Gastrocnemius medialis (tissue), 4 donors: ENCODE measurements at regions not wholly inside any gene's neighbourhood (a gene's known extent, or its start where the extent isn't known, plus 50 kb on each side); places are given as distances from the start of the nearest gene placed in this dataset.
"Not testable (repeated sequence)": the region's sequence is repeated elsewhere in the genome, so short reads cannot be mapped to it uniquely, and the experiment has no call there.

ENCODE experiments used
- ATAC-seq, 2 donors: fragments of 150-250 bp; one replicate each; pipeline ENCODE4 v1.9.1; 2016
- DNase-seq, 2 donors: peaks; one replicate each; pipeline ENCODE4 v3.0.0-alpha.2; 2019
- H3K27ac ChIP-seq, 4 donors: fragments of 200-600 bp; sonication (generic); 1 replicate in 1 of 4; 2 replicates in 3 of 4; pipeline ENCODE4 v1.5.1; 2016 to 2018; ENCODE audit warnings: mild to moderate bottlenecking in 2 of 4, moderate library complexity in 1 of 4
- H3K27me3 ChIP-seq, 3 donors: fragments of 200-600 bp; sonication (generic) in 2 of 3; 1 replicate in 1 of 3; 2 replicates in 2 of 3; pipeline versions ENCODE4 v1.5.1 to v1.6.0; 2016 to 2019; ENCODE audit warnings: mild to moderate bottlenecking in 1 of 3, moderate library complexity in 1 of 3
- H3K36me3 ChIP-seq, 2 donors: fragments of 200-600 bp; sonication (generic) in 1 of 2; one replicate each; pipeline ENCODE4 v1.5.1; 2017 to 2018
- H3K4me1 ChIP-seq, 2 donors: fragments of 200-600 bp; sonication (generic) in 1 of 2; one replicate each; pipeline ENCODE4 v1.5.1; 2016 to 2017; ENCODE audit warnings: mild to moderate bottlenecking in 2 of 2
- H3K4me3 ChIP-seq, 4 donors: fragments of 200-600 bp; sonication (generic) in 3 of 4; 1 replicate in 1 of 4; 2 replicates in 3 of 4; pipeline ENCODE4 v1.5.1; 2016 to 2019; ENCODE audit warnings: mild to moderate bottlenecking in 2 of 4
- H3K9me3 ChIP-seq, 3 donors: fragments of 200-600 bp; sonication (generic) in 2 of 3; 1 replicate in 1 of 3; 2 replicates in 2 of 3; pipeline ENCODE4 v1.5.1; 2016 to 2019
- POLR2A ChIP-seq, 2 donors: fragments of 450-650 bp; IDR thresholded peaks; one replicate each; pipeline ENCODE4 v1.6.1; 2017; ENCODE audit warnings: antibody characterized with exemption in 2 of 2, mild to moderate bottlenecking in 2 of 2, moderate library complexity in 2 of 2
- in situ Hi-C, 4 donors: fragments of 200-750 bp; cut with MboI; loops; one replicate each; pipeline versions ENCODE4 v1.15.0 to v1.8.0; 2017; ENCODE audit warnings: low sequenced_read_pairs in 4 of 4
- intact Hi-C: fragments of 100-400 bp; cut with DNase I; formaldehyde crosslinking; loops from one replicate; pipeline ENCODE4 v1.15.1; 2023; ENCODE audit warnings: low total_unique reads
- TF ChIP-seq, protein P1 (sequence below), 5 experiments: fragments of 450-650 bp in 3 of 5; fragments of 200-600 bp in 2 of 5; sonication (generic) in 2 of 5; IDR thresholded peaks in 4 of 5; conservative IDR thresholded peaks in 1 of 5; 1 replicate in 4 of 5; 2 replicates in 1 of 5; pipeline ENCODE4 v1.5.1; 2016 to 2019; ENCODE audit warnings: antibody characterized with exemption in 5 of 5, mild to moderate bottlenecking in 3 of 5, moderate library complexity in 3 of 5

DNA sequence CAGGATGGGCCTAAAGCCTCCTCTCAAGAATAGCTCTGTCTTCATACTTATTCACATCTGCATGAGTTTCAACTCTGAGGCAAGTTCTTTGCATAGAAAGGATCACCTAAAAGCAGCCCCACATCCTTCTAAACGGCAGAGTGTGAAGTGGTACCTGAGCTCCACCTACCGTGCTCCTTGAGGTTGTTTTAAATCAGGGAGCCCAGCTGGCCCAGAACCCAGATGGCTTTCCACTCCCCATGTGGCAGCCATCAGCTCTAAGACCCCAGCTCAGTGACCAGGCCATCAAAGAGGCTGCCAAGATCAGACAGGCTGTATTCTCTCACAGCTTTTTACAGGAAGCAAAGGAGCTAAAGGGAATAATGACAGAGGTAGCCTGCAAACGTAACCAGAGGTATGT lies 299.3 kb downstream of the RASEF start:
- Histone ChIP-seq H3K27ac (no peak overlapping the region), H3K4me3 (no peak overlapping the region), H3K36me3 (no peaks in the 10 kb centered on the region), H3K4me1 (no peaks in the 10 kb centered on the region), H3K27me3 (no peaks in the 10 kb centered on the region), H3K9me3 (no peaks in the 10 kb centered on the region)
- DNase-seq (no peak), ATAC-seq (no peak)
- in situ Hi-C loops = no loop called here
- intact Hi-C loops = no loop called here
- TF ChIP-seq POLR2A (IDR thresholded peaks at IDR 0.05) = no peak
- TF ChIP-seq, protein P1, sequence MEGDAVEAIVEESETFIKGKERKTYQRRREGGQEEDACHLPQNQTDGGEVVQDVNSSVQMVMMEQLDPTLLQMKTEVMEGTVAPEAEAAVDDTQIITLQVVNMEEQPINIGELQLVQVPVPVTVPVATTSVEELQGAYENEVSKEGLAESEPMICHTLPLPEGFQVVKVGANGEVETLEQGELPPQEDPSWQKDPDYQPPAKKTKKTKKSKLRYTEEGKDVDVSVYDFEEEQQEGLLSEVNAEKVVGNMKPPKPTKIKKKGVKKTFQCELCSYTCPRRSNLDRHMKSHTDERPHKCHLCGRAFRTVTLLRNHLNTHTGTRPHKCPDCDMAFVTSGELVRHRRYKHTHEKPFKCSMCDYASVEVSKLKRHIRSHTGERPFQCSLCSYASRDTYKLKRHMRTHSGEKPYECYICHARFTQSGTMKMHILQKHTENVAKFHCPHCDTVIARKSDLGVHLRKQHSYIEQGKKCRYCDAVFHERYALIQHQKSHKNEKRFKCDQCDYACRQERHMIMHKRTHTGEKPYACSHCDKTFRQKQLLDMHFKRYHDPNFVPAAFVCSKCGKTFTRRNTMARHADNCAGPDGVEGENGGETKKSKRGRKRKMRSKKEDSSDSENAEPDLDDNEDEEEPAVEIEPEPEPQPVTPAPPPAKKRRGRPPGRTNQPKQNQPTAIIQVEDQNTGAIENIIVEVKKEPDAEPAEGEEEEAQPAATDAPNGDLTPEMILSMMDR (IDR thresholded peaks at IDR 0.05 in 4 of 5, conservative IDR thresholded peaks at IDR 0.05 in 1 of 5) = no peak

DNA sequence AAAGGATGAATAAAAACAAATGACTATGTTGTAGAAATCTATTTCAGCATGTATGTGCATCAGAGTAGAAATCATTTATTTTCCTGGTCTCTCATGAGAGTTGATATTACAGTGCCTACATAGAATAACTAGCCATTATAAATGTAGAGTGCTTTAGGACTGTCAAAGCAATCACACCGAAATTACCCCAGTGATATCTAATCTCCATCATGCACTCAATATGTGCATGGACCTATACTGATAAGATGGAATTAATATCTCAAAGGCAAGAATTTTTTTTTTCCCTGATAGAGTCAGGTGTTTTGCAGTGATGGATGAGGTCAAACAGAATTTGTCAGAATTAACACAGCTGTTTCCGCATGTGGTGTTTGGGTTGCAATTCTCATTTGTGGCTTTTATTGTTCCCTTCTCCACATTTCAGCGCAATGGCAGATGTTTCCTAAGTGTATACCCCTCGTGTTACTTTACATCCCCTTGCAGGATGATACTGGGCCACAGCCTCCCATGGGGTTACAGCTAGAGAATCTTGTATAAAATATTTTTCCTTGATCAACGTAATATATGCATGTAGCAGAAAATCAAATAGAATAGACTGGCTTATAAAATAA lies 298.8 kb downstream of the RASEF start:
- DNase-seq (no peak), ATAC-seq (no peak)
- Histone ChIP-seq H3K27me3 (no peaks in the 10 kb centered on the region), H3K4me3 (no peak overlapping the region), H3K4me1 (no peaks in the 10 kb centered on the region), H3K27ac (no peak overlapping the region), H3K9me3 (no peaks in the 10 kb centered on the region), H3K36me3 (no peaks in the 10 kb centered on the region)
- intact Hi-C loops = no loop called here
- in situ Hi-C loops = no loop called here
- no peak for TF ChIP-seq POLR2A (IDR thresholded peaks at IDR 0.05)
- TF ChIP-seq, protein P1 (IDR thresholded peaks at IDR 0.05 in 4 of 5, conservative IDR thresholded peaks at IDR 0.05 in 1 of 5) = no peak

DNA sequence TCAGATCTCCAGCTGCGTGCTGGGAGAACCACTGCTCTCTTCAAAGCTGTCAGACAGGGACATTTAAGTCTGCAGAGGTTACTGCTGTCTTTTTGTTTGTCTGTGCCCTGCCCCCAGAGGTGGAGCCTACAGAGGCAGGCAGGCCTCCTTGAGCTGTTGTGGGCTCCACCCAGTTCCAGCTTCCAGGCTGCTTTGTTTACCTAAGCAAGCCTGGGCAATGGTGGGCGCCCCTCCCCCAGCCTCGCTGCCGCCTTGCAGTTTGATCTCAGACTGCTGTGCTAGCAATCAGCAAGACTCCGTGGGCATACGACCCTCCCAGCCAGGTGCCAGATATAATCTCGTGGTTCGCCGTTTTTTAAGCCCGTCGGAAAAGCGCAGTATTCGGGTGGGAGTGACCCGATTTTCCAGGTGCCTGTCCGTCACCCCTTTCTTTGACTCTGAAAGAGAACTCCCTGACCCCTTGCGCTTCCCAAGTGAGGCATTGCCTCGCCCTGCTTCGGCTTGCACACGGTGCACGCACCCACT lies 288.2 kb downstream of the RASEF start:
- H3K4me3 ChIP-seq, DNase-seq, H3K27me3 ChIP-seq, H3K36me3 ChIP-seq, H3K9me3 ChIP-seq, H3K27ac ChIP-seq, intact Hi-C loops, in situ Hi-C loops, H3K4me1 ChIP-seq, ATAC-seq: not testable (repeated sequence)

DNA sequence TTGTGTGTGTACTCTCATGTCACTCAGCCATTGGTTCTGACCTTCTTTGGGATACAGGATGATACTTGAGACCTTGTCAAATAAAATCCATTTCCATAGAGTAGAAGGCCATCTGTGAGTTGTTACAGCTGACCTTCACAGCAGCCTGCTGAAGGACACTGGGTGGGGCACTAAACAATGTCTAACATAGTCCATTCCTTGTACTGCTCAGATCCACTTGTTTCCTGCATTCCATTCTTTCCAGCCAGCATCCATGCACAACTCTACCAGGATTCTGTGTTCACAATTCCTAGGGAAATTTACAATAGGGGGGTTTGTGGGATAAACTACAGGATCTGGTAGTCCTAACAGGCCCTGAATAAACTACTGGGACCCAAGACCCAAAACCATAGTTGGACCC lies 286.4 kb downstream of the RASEF start:
- DNase-seq (no peak), ATAC-seq (no peak)
- Histone ChIP-seq H3K36me3 (no peaks in the 10 kb centered on the region), H3K27me3 (no peaks in the 10 kb centered on the region), H3K9me3 (no peaks in the 10 kb centered on the region), H3K4me1 (no peaks in the 10 kb centered on the region), H3K27ac (no peak overlapping the region), H3K4me3 (no peak overlapping the region)
- intact Hi-C loops = no loop called here
- in situ Hi-C loops = no loop called here
- TF ChIP-seq, protein P1 (IDR thresholded peaks at IDR 0.05 in 4 of 5, conservative IDR thresholded peaks at IDR 0.05 in 1 of 5) = no peak
- no peak for TF ChIP-seq POLR2A (IDR thresholded peaks at IDR 0.05)

DNA sequence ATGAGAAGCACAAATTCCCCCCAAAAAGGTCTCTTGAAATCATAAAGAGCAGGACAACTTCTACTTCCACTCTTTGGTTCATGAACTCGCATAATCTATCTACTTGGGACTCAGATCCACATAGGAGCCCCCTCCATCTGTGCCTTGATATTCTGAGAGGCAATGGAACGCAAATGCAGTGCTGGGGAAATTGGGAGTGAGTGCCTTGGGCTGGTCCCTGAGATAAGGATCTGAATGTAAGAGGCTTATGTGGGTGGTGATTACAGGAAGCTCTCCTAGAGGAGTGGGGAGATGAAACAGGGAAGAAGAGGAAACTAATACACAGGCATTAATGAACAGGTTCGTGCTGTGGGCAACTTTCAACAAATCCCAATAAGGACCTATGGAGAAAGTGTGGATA lies 285.6 kb downstream of the RASEF start:
- Histone ChIP-seq H3K27ac (no peak overlapping the region), H3K9me3 (no peaks in the 10 kb centered on the region), H3K36me3 (no peaks in the 10 kb centered on the region), H3K27me3 (no peaks in the 10 kb centered on the region), H3K4me1 (no peaks in the 10 kb centered on the region), H3K4me3 (no peak overlapping the region)
- ATAC-seq (no peak), DNase-seq (no peak)
- TF ChIP-seq POLR2A (IDR thresholded peaks at IDR 0.05) = no peak
- TF ChIP-seq, protein P1 (IDR thresholded peaks at IDR 0.05 in 4 of 5, conservative IDR thresholded peaks at IDR 0.05 in 1 of 5) = no peak
- in situ Hi-C loops = no loop called here
- intact Hi-C loops = no loop called here

DNA sequence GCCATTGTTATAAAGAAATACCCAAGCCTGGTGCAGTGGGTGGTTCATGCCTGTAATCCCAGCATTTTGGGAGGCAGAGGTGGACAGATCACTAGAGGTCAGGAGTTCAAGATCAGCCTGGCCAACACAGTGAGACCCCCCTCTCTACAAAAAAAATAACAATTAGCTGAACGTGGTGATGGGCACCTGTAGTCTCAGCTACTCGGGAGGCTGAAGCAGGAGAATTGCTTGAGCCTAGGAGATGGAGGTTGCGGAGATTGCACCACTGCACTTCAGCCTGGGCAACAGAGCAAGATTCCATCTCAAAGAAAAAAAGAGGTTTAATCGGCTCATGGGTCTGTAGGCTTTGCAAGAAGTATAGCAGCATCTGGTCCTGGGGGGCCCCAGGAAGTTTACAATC lies 284.0 kb downstream of the RASEF start:
- in situ Hi-C loops, H3K4me3 ChIP-seq, ATAC-seq, H3K9me3 ChIP-seq, H3K4me1 ChIP-seq, H3K27ac ChIP-seq, intact Hi-C loops, H3K36me3 ChIP-seq, DNase-seq, H3K27me3 ChIP-seq: not testable (repeated sequence)
